ENCODE measurements at regions not wholly inside any gene's neighbourhood (a gene's known extent, or its start where the extent isn't known, plus 50 kb on each side); places are given as distances from the start of the nearest gene placed in this dataset.
A peak's percentile ranks its signal among the peaks of the same experiment; 100 is the strongest.

GRCh38 chr10:29688230-29688661, 53.5 kb upstream of the SVIL start:
- peak; percentile 8 for DNase-seq (ENCODE audit: low spot score)

GRCh38 chr10:29687421-29688164, 52.8 kb upstream of the SVIL start:
- DNase-seq (ENCODE audit: low spot score), result no peak

GRCh38 chr10:29685506-29685905, 50.7 kb upstream of the SVIL start:
- DNase-seq (ENCODE audit: low spot score), result no peak

Data from A172 (cell line).